A204.1 (cell line): ENCODE measurements at regions not wholly inside any gene's neighbourhood (a gene's known extent, or its start where the extent isn't known, plus 50 kb on each side); places are given as distances from the start of the nearest gene placed in this dataset.
"Not testable (repeated sequence)": the region's sequence is repeated elsewhere in the genome, so short reads cannot be mapped to it uniquely, and the experiment has no call there.

Source experiments
- FAIRE-seq: peaks from 2 replicates; lab custom pipeline; 2012; peaks lifted over from hg19 to GRCh38; lab: Jason Lieb, UNC

- no peak for FAIRE-seq
These were observed 447.0 kb downstream of the SOX11 start for GRCh38 chr2:6139142-6139541.

DNA sequence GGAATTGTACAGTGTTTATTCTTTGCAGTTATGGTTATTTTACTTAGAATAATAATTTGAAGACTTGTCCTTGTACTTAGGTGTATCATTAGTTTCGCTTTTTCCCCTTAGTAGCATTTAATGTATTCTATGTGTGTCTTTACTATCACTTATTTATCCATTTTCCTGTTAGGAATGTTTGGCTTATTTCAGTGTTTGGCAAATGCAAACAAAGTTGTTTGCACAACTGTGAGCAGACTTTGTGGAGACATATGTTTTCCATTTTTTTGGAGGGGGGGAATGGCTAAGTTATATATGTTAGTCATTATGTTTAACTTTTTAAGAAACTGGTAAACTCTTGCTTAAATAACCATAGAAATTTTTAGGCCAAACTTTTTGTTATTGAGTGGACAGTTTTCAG is 447.7 kb downstream of the SOX11 start:
- no peak for FAIRE-seq

DNA sequence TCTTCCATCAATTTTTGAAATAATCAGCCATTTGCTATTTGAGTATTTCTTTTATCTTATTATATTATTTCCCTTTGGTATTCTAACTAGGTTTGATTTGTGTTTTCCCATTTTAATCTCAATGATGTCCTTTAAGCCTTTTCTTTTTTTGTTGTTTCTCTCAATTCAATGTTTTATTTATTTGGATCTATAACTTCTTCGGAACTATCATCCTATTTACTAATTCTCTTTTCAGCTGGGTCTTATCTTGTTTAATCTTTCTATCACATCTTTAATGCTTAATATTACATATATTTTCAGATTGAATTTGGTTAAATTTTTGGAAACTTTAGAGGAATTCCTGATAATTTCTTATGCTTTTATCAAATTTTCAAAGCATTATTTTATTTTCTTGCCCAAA is 448.3 kb downstream of the SOX11 start:
- FAIRE-seq, result no peak

GRCh38 chr2:6143812-6144211 is 451.6 kb downstream of the SOX11 start:
- FAIRE-seq, result no peak

GRCh38 chr2:6147215-6147614 is 455.0 kb downstream of the SOX11 start:
- not testable (repeated sequence) for FAIRE-seq

- FAIRE-seq, result no peak
These were observed 456.7 kb downstream of the SOX11 start for GRCh38 chr2:6148882-6149281.

GRCh38 chr2:6159606-6160005 is 467.4 kb downstream of the SOX11 start:
- no peak for FAIRE-seq

GRCh38 chr2:6163932-6164331 is 471.7 kb downstream of the SOX11 start:
- FAIRE-seq, result no peak

DNA sequence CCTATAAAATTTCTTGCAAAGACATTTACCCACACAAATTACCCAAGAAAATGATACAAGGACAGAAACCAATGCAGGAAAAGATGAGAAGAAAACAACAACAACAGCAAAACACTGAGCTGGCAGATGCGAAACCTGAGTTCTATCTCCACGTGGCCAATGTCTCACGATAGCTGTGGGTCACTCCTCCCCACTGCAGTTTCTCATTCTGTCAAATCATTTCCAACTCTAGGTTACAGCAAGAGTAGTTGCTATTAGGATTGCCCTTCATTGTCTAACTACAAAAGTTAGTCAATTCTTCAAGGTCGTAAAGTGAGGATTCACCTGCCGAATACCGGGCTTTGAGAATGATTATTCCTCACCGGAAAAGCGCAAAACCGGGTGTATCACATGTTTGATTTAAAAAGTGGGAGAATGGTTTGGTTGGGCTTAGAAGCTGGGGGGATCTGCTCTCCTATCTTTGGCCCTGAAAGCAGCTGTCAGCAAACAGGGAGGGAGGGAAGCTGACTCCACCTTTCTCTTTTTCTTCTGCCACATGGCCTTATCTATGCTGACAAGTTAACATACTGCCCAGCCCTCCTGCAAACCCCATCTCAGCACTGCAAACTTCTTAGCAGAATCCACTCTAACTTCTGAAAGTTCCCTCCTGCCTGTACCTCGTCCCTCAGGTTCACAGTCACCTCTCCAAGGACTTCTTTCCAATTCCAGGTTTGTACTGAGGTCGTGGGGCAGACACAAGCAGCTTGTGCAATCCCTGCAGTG is 473.0 kb downstream of the SOX11 start:
- no peak for FAIRE-seq

GRCh38 chr2:6167592-6168138 is 475.5 kb downstream of the SOX11 start:
- FAIRE-seq, result no peak

DNA sequence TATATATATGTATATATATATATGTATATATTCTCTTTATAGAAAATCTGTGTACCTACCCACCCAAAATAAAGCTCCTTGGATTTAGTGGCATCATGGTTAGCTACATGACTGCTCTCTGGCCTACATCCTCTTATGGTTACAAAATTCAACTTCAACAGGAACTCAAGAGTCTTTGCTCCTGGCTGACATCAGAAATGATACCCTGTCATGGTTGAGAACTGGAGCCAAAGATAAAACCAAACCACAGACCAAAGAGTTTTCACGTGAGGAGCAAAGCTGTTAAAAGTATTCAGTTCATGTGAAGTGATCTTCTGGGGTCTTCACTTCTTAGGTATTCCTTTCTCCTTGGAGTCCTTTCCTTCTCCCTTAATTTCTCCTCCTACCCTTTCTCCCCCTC is 476.3 kb downstream of the SOX11 start:
- no peak for FAIRE-seq

GRCh38 chr2:6171294-6171693 is 479.1 kb downstream of the SOX11 start:
- no peak for FAIRE-seq

DNA sequence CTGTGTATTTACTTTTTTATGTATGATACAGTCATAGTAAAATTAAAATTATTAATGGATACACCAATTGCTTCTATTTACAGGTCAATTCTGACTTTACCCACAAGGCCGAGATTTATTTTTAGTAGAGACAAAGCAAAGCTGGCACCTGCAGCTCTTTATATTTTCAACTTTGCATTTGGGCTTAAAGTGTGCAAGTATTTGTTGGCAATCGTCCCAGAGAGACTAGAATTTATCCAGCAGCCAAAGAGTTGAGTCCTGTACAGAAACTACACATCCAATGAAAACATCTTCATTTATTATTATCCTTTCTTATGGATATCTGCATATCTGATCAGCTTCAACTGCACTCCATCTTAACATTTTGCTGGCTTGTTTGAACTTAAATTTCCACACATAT is 485.6 kb downstream of the SOX11 start:
- FAIRE-seq, result no peak

- no peak for FAIRE-seq
These were observed 489.3 kb downstream of the SOX11 start for GRCh38 chr2:6181525-6181924.

DNA sequence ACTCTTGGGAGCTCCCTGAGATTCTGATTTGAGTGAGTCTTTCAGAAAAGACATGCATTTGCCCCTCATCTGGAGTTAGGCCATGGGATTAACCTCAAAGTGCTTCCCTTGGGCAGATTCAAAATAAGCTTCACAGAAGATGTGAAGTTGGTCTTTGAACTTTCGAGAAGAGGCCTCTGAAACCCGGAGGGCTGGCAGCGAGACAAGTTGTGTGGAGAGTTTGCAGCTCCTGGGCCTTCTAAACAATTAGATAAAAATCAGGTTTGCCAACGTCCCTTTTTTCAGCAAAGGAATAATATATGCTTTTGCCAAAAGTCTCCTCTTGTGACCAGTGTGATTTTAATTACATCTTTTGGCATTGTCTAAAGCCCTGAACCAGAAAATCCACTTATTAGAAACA is 489.7 kb downstream of the SOX11 start:
- no peak for FAIRE-seq

- no peak for FAIRE-seq
These were observed 491.0 kb downstream of the SOX11 start for GRCh38 chr2:6183226-6183625.

GRCh38 chr2:6184532-6185292 is 492.5 kb downstream of the SOX11 start:
- FAIRE-seq, result no peak

- no peak for FAIRE-seq
These were observed 494.4 kb downstream of the SOX11 start for GRCh38 chr2:6186332-6187151.

DNA sequence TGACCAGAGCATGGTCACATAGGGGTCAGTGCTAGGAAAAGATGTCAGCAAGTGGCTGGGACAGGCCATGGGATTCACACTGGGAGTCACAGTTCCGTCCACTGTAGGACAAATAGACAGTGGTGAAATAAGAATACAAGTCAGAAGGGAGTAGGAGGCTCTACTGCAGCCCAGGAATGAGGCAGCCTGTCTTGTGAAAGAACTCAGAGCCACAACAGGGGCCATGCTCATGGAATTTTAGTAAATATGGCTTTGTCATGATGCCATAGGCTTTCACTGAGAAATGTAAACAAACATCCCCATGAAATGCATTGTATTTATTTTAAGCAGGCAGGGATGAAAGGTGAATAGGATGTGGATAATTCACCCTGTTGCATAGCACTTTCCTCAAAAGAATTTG is 504.3 kb downstream of the SOX11 start:
- FAIRE-seq, result no peak

- not testable (repeated sequence) for FAIRE-seq
These were observed 506.3 kb downstream of the SOX11 start for GRCh38 chr2:6198370-6198919.

- FAIRE-seq, result no peak
These were observed 510.6 kb downstream of the SOX11 start for GRCh38 chr2:6202756-6203155.

DNA sequence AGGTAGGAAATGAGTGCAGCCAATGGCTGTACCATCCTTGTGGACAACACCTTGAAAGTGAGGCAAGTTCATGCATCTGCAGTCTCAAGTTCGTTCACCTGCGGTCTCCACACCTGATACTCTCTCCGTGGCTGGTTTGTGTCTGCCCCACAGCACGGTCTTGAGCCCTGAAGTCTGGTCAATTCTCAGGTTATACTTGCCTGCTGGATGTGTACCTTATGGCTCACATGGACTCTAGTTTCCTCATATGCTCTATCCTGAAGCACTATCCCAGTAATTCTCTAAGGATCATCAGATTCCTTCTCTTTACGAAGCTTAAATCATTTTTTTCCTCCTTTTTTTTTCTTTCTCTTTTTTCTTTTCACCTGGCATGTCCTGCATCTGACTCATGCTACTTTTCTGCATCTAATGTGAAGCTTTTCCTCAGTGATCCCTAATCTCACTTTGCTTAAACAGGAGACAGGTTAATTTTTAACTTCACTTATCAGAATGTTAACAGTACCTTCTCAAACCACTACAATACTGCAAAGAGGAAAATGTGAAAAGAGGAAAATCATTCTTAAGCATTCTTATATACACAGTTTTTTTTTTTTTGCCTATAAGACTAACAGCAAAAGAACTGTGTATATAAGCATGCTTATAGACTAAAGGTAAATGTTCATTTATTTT is 511.2 kb downstream of the SOX11 start:
- FAIRE-seq, result no peak
